GM20000 (cell line): ENCODE measurements at regions not wholly inside any gene's neighbourhood (a gene's known extent, or its start where the extent isn't known, plus 50 kb on each side); places are given as distances from the start of the nearest gene placed in this dataset.
"Not testable (repeated sequence)": the region's sequence is repeated elsewhere in the genome, so short reads cannot be mapped to it uniquely, and the experiment has no call there.

Experiments used
- DNase-seq: peaks from one replicate; pipeline ENCODE4 v3.0.0; 2012; ENCODE audit warnings: low spot score
- TF ChIP-seq, protein P1 (sequence below): IDR thresholded peaks from 2 replicates; pipeline ENCODE4 v1.5.1; 2012; ENCODE audit warnings: mild to moderate bottlenecking, control low read depth; ENCODE audit errors: extremely low read depth, missing control alignments

DNA sequence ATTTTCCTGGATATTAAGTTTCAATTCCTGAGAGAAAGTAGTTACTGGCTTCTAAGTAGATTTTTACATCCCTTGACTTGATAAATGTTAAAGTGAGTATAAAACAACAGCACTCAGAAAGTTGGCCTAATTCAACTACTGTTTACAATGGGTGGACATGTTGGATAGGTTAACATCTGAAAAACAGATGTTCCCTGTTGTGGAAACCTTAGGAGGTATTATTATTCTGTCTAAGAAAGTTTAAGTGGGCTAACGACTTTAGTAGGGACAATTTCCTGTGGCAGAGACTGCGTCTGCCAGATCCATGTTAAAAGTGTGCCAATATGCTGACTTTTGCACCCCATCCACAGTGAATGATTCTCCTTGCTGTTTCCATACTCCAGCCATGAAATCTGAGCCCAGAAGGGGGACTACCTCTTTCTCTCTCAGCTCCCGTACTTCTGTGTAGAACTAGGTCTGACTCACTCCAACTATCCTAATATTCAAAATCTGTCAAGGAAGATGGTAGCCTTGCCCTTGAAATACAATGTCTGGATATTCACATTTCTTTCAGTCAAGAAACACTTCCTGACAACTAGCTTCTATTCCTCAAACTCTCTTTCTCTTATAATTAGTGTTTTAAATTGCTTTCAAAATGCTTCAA lies 327.5 kb upstream of the HNRNPA3 start:
- TF ChIP-seq, protein P1, sequence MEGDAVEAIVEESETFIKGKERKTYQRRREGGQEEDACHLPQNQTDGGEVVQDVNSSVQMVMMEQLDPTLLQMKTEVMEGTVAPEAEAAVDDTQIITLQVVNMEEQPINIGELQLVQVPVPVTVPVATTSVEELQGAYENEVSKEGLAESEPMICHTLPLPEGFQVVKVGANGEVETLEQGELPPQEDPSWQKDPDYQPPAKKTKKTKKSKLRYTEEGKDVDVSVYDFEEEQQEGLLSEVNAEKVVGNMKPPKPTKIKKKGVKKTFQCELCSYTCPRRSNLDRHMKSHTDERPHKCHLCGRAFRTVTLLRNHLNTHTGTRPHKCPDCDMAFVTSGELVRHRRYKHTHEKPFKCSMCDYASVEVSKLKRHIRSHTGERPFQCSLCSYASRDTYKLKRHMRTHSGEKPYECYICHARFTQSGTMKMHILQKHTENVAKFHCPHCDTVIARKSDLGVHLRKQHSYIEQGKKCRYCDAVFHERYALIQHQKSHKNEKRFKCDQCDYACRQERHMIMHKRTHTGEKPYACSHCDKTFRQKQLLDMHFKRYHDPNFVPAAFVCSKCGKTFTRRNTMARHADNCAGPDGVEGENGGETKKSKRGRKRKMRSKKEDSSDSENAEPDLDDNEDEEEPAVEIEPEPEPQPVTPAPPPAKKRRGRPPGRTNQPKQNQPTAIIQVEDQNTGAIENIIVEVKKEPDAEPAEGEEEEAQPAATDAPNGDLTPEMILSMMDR: no peak
- DNase-seq: no peak

DNA sequence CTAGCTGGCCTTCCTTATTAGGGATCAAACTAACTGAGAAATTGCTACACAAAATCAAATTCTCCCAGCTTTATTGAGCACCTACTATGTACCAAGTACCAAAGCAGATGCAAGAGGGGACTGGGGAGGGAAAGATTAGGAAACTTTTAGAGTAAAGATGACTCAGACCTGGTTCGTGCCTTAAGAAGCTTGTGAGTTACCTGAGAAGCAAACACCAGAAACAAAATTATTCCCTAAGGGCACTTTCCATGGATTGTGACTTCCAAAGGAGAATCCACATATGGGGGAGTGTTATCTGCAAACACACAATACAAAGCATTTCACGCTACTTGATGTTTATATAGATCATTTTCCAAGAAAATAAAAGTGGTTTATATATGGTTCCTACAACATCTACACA lies 326.9 kb upstream of the HNRNPA3 start:
- TF ChIP-seq, protein P1: no peak
- no peak for DNase-seq

DNA sequence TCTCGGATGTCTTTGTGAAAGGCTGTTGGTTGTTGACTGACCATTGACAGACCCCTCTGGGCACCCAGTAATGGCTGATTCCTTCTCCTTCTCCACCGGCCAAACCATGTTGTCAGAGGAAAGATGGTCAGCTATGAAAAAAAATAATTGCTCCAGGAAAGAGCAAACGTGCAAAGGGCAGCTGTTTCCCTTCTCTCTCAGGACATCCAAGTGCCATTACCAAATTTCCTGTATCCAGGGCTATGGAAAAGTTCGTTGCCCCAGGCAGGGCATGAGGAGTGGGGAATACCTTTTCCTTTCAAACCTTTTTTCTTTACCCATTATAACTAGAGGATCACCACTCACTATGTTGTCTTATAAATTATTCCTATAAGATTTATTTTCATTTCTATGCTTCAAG lies 321.5 kb upstream of the HNRNPA3 start:
- TF ChIP-seq, protein P1: no peak
- DNase-seq: no peak

DNA sequence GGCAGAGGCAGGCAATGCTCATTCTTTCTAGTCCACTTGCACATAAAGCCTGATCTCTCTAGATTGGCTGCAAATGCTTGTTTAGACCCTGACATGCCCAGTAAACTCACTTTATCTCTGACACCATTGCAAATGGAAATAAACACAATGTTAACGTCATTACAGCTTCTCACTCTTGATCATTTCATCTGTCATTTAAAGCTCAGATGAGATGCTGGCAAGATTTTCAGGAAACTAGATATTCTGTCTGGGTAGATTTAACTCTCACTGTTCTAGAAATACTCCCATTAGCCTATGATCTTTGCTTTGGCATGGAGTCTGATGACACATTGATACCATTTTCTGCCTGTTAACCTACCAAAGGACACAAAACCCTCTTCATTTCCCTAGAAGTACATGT lies 320.7 kb upstream of the HNRNPA3 start:
- TF ChIP-seq, protein P1: no peak
- DNase-seq: no peak

DNA sequence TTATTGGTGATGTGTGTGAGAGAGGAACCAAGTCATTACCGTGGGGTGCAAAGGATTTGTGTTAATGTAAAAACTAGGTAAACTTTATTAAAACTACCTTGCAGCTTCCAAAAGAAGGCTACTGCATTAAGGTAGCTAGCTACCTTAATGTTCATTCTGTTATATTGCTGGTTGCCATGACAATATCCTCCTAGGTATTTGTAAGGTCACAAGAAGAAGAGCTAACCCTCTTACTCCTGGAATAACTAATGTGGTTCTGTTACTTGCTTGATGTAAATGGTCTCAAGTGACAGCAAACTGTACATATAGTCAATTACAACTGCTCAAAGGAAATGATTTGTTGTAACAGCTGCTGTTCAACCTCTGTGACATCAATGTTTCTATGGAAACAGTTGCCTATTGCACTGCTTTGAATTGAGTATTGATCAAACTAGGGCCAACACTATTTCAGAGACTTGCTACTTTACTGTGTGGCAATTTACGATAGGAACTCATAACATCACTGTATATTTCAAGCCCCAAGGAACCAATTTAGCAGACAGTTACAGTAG lies 319.8 kb upstream of the HNRNPA3 start:
- TF ChIP-seq, protein P1: no peak
- no peak for DNase-seq

DNA sequence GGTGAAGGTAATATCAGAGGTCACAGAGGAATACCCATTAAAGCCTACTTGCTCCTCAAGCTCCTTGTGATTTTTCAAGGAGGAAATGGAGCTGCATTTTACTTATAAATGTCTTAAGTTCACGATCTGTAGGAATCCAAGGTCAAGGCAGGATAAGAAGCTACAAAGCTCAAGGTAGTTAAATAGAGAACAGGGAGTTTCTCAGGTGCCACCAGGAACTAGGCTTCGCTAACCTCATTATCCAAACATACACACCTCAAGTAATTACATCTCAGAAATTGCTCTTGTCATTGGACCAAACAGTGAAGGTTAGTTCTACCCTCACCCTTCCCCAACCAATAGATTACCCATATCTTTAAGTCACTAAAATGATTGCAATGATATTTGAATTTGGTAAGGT lies 317.4 kb upstream of the HNRNPA3 start:
- DNase-seq: no peak
- TF ChIP-seq, protein P1: no peak

DNA sequence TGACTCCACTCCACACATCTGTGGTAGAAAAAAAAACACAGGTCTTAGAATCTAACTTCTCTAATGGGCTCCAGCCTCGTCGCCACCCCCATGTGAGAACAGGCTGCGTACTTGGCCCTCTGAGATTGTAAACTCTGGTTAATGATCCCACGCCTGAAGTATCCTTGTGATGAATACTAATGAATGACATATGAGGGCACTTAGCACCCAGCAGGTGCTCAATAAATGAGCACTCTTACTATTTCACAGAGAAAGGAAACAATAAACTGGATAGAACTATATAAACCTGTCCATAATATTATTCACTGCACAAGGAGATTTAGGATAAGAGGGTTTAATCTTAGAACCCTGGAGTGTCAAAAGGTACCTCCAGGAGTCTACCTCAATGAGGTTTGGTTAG lies 310.1 kb upstream of the HNRNPA3 start:
- no peak for DNase-seq
- TF ChIP-seq, protein P1: no peak

DNA sequence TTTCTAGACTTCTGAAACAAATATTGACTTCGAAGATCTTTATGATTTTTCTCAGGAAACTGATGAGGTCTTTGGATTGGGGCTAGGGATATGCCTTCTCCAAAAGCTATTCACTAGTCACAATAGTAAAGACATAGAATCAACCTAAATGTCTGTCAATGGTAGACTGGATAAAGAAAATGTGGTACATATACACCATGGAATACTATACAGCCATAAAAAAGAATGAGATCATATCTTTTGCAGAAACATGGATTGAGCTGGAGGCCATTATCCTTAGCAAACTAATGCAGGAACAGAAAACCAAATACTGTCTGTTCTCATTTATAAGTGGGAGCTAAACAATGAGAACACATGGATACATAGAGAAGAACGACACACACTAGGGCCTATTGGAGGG lies 308.5 kb upstream of the HNRNPA3 start:
- not testable (repeated sequence) for DNase-seq
